ENCODE measurements at regions not wholly inside any gene's neighbourhood (a gene's known extent, or its start where the extent isn't known, plus 50 kb on each side); places are given as distances from the start of the nearest gene placed in this dataset.
A peak's percentile ranks its signal among the peaks of the same experiment; 100 is the strongest.

DNA sequence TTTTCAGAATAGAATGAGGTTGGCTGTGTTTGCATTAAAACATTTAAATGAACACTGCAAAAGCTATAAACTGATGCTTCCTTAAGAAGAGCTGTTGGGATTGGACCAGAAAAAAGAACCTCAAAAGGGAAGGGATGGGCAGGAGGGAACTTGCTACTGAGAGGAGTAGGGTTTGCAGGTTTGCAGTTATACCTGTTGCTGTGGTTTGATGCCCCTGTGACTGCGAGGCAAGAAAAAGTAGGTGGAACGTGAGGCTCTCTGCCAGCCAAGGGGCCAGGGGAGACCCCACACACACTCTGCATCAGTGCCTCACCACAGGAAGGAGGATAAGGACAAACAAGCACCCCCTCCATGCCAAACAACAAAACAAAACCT, 197.2 kb downstream of the BCAS1 start:
- no peaks in the 10 kb centered on the region for H3K27me3 ChIP-seq
- peaks cover 15 to 29% (median 23%) of the 10 kb centered on the region in 4 donors for H3K4me1 ChIP-seq
- H3K36me3 ChIP-seq, result no peaks in the 10 kb centered on the region
- H3K27ac ChIP-seq (replicated peaks in 1 of 4), result peak overlapping the region in 3 of 4 donors; percentile 3 to 18 (median 7)
- H3K9me3 ChIP-seq, result no peaks in the 10 kb centered on the region
- TF ChIP-seq POLR2A (IDR thresholded peaks at IDR 0.05; ENCODE audit: low read depth), result no peak
- no peak for TF ChIP-seq EP300 (IDR thresholded peaks at IDR 0.05)
- TF ChIP-seq, protein P1, sequence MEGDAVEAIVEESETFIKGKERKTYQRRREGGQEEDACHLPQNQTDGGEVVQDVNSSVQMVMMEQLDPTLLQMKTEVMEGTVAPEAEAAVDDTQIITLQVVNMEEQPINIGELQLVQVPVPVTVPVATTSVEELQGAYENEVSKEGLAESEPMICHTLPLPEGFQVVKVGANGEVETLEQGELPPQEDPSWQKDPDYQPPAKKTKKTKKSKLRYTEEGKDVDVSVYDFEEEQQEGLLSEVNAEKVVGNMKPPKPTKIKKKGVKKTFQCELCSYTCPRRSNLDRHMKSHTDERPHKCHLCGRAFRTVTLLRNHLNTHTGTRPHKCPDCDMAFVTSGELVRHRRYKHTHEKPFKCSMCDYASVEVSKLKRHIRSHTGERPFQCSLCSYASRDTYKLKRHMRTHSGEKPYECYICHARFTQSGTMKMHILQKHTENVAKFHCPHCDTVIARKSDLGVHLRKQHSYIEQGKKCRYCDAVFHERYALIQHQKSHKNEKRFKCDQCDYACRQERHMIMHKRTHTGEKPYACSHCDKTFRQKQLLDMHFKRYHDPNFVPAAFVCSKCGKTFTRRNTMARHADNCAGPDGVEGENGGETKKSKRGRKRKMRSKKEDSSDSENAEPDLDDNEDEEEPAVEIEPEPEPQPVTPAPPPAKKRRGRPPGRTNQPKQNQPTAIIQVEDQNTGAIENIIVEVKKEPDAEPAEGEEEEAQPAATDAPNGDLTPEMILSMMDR (IDR thresholded peaks at IDR 0.05), result no peak
- TF ChIP-seq POLR2AphosphoS5 (IDR thresholded peaks at IDR 0.05), result no peak
- H3K4me3 ChIP-seq, result no peak overlapping the region
- intact Hi-C loops (cut with DNase I), result no loop called here
- no peak for DNase-seq (ENCODE audit: extremely low spot score)
- WGBS, result 69% methylated on average over 2 of the region's 2 CpGs

- intact Hi-C loops (cut with DNase I), result no loop called here
- 22% methylated on average over 10 of the region's 10 CpGs for WGBS
- DNase-seq (ENCODE audit: extremely low spot score), result no peak
- H3K27me3 ChIP-seq, result no peaks in the 10 kb centered on the region
- no peaks in the 10 kb centered on the region for H3K36me3 ChIP-seq
- H3K27ac ChIP-seq (replicated peaks in 1 of 4), result peak overlapping the region in 3 of 4 donors; percentile 6 to 18 (median 7)
- H3K4me1 ChIP-seq, result peaks cover 15 to 29% (median 23%) of the 10 kb centered on the region in 4 donors
- H3K4me3 ChIP-seq, result no peak overlapping the region
- TF ChIP-seq POLR2AphosphoS5 (IDR thresholded peaks at IDR 0.05) (no peak), EP300 (IDR thresholded peaks at IDR 0.05) (no peak), POLR2A (IDR thresholded peaks at IDR 0.05; ENCODE audit: low read depth) (no peak)
- TF ChIP-seq, protein P1 (IDR thresholded peaks at IDR 0.05), result no peak
- no peaks in the 10 kb centered on the region for H3K9me3 ChIP-seq
Measured at GRCh38 chr20:53872561-53873229, 197.7 kb downstream of the BCAS1 start.

DNA sequence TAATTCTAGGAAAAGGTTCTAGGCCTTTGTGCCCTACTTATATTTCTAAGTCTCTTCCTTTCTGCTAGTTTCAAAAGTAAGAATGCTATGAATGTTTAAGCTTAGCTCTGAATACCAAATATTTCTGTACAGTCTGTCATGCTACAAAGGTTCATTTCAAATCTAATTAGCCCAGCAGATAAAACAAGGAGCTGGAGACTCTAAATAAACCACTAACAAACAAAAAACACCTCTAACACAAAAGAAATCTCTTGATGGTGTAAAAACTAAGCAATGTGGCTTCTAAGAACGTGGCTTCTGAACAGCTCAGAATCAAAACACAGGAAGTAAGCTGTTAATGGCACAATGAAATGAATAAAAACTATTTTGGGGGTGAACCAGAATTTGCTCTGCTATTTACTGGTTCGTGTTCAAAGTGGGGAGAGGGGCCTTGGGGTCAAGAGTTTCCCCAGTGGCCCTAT, 198.3 kb downstream of the BCAS1 start:
- H3K9me3 ChIP-seq, result no peaks in the 10 kb centered on the region
- intact Hi-C loops (cut with DNase I), result no loop called here
- H3K4me1 ChIP-seq, result peaks cover 15 to 34% (median 26%) of the 10 kb centered on the region in 4 donors
- TF ChIP-seq, protein P1 (IDR thresholded peaks at IDR 0.05), result no peak
- TF ChIP-seq POLR2AphosphoS5 (IDR thresholded peaks at IDR 0.05) (no peak), EP300 (IDR thresholded peaks at IDR 0.05) (no peak), POLR2A (IDR thresholded peaks at IDR 0.05; ENCODE audit: low read depth) (no peak)
- H3K27me3 ChIP-seq, result no peaks in the 10 kb centered on the region
- H3K4me3 ChIP-seq, result no peak overlapping the region
- peak overlapping the region in 3 of 4 donors; percentile 6 to 18 (median 7) for H3K27ac ChIP-seq (replicated peaks in 1 of 4)
- DNase-seq (ENCODE audit: extremely low spot score), result no peak
- WGBS, result 25% methylated on average over 2 of the region's 2 CpGs
- H3K36me3 ChIP-seq, result no peaks in the 10 kb centered on the region

GRCh38 chr20:53871541-53871940, 198.9 kb downstream of the BCAS1 start:
- Histone ChIP-seq H3K4me3 (no peak overlapping the region), H3K27ac (replicated peaks in 1 of 4) (no peak overlapping the region), H3K27me3 (no peaks in the 10 kb centered on the region), H3K9me3 (no peaks in the 10 kb centered on the region), H3K36me3 (no peaks in the 10 kb centered on the region), H3K4me1 (peaks cover 20 to 40% (median 32%) of the 10 kb centered on the region in 4 donors)
- intact Hi-C loops (cut with DNase I), result loop anchor here (2.0 kb wide), 1 partner anchor 293 kb away; no protein-coding TSS in a partner anchor
- TF ChIP-seq POLR2AphosphoS5 (IDR thresholded peaks at IDR 0.05) (no peak), EP300 (IDR thresholded peaks at IDR 0.05) (no peak), POLR2A (IDR thresholded peaks at IDR 0.05; ENCODE audit: low read depth) (no peak)
- TF ChIP-seq, protein P1 (IDR thresholded peaks at IDR 0.05), result no peak
- DNase-seq (ENCODE audit: extremely low spot score), result no peak
- 82% methylated on average over 3 of the region's 3 CpGs for WGBS
